CD4-positive, alpha-beta T cell treated with Interleukin-2 at 100 ng/mL for 4 hours (primary cell): ENCODE measurements at regions not wholly inside any gene's neighbourhood (a gene's known extent, or its start where the extent isn't known, plus 50 kb on each side); places are given as distances from the start of the nearest gene placed in this dataset.
A peak's percentile ranks its signal among the peaks of the same experiment; 100 is the strongest.

Source experiments
- DNase-seq: peaks from one replicate; pipeline ENCODE4 v3.0.0-alpha.2; 2020; ENCODE audit warnings: low spot score

GRCh38 chr21:45592208-45592619 lies 50.0 kb upstream of the SLC19A1 start:
- peak; percentile 87 for DNase-seq

- no peak for DNase-seq
Measured at GRCh38 chr21:45592626-45593134, 50.4 kb upstream of the SLC19A1 start.

- no peak for DNase-seq
Measured at GRCh38 chr21:45593162-45594022, 50.1 kb upstream of the PCBP3 start.
